ENCODE measurements at regions not wholly inside any gene's neighbourhood (a gene's known extent, or its start where the extent isn't known, plus 50 kb on each side); places are given as distances from the start of the nearest gene placed in this dataset.
A peak's percentile ranks its signal among the peaks of the same experiment; 100 is the strongest.

DNA sequence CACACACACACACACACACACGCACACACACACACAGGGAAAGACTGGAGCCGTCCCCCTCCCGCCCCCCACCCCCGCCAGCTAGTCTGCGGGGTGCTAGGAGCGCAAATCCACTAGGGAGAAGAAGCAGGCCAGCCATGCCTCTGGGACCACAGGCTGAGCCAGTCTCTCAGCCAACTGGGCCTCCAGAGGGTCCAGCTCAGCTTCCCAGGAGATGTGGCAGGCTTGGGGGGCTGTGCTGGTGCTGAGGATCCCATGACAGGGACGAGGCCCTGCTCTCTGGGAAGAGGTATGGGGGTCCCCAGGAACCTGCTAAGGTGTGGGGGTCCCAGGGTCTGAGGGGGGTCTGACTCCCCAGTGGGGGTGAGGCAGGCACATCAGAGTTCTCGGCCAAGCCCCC is 133.5 kb downstream of the NCOR2 start:
- intact Hi-C loops (cut with DNase I; ENCODE audit: low total_unique reads), result no loop called here
- H3K36me3 ChIP-seq, result peaks cover 0 to 76% (median 36%) of the 10 kb centered on the region in 6 donors
- TF ChIP-seq POLR2AphosphoS5 (IDR thresholded peaks at IDR 0.05) (no peak), POLR2A (IDR thresholded peaks at IDR 0.05) (no peak)
- TF ChIP-seq, protein P1, sequence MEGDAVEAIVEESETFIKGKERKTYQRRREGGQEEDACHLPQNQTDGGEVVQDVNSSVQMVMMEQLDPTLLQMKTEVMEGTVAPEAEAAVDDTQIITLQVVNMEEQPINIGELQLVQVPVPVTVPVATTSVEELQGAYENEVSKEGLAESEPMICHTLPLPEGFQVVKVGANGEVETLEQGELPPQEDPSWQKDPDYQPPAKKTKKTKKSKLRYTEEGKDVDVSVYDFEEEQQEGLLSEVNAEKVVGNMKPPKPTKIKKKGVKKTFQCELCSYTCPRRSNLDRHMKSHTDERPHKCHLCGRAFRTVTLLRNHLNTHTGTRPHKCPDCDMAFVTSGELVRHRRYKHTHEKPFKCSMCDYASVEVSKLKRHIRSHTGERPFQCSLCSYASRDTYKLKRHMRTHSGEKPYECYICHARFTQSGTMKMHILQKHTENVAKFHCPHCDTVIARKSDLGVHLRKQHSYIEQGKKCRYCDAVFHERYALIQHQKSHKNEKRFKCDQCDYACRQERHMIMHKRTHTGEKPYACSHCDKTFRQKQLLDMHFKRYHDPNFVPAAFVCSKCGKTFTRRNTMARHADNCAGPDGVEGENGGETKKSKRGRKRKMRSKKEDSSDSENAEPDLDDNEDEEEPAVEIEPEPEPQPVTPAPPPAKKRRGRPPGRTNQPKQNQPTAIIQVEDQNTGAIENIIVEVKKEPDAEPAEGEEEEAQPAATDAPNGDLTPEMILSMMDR (IDR thresholded peaks at IDR 0.05 in 8 of 11, conservative IDR thresholded peaks at IDR 0.05 in 3 of 11), result no peak
- H3K27ac ChIP-seq, result no peak overlapping the region
- H3K27me3 ChIP-seq (replicated peaks in 1 of 7), result no peaks in the 10 kb centered on the region
- no peak for DNase-seq
- no peaks in the 10 kb centered on the region for H3K9me3 ChIP-seq
- 75 to 100% (median 82%) methylated on average over 2 to 8 of the region's 8 CpGs for WGBS, 5 donors
- H3K4me1 ChIP-seq, result peaks cover 4 to 55% (median 24%) of the 10 kb centered on the region in 6 donors
- H3K4me3 ChIP-seq, result no peak overlapping the region

DNA sequence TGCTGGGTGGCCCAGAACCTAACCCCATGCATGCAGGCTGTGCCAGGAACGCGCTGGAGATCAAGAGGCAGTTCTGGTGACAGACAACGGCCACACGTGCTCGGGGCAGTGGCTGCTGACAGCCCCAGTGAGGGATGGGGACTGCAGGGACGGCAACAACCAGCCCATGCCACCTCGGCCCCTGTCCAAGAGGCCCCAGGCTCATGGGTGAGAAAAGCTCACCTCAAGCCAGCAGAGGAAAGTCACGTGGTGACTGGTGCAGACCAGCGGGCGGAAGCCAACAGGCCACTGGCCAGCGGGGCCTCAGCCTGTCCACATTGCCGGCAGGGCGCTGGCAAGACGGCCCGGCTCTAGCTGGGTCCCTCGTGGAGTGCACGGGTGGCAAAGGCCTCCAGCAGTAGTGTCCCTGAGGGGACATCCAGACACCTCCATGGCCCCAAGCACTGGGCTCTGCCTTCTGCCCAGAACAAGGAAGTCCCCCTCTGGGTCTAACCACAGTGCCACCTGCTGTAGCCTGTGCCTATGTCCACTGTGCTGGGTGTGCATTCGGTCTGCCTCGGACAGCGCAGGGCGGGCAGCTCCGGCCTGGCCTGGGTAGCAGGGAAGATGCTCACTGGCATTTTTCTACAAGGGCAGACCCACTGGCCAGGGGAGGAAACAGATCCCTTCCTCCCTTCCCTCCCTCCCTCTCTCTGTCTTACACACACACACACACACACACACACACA is 134.1 kb downstream of the NCOR2 start:
- intact Hi-C loops (cut with DNase I; ENCODE audit: low total_unique reads), result no loop called here
- TF ChIP-seq, protein P1 (IDR thresholded peaks at IDR 0.05 in 8 of 11, conservative IDR thresholded peaks at IDR 0.05 in 3 of 11), result no peak
- no peak for TF ChIP-seq POLR2AphosphoS5 (IDR thresholded peaks at IDR 0.05)
- no peak for TF ChIP-seq POLR2A (IDR thresholded peaks at IDR 0.05)
- Histone ChIP-seq H3K36me3 (peaks cover 0 to 80% (median 36%) of the 10 kb centered on the region in 6 donors), H3K4me3 (no peak overlapping the region), H3K27me3 (replicated peaks in 1 of 7) (no peaks in the 10 kb centered on the region), H3K27ac (peak overlapping the region in 2 of 8 donors; percentile 5 to 28), H3K4me1 (peaks cover 10 to 59% (median 29%) of the 10 kb centered on the region in 6 donors), H3K9me3 (no peaks in the 10 kb centered on the region)
- DNase-seq, result no peak
- WGBS, 5 donors, result 85 to 87% (median 87%) methylated on average over 18 to 22 of the region's 22 CpGs

DNA sequence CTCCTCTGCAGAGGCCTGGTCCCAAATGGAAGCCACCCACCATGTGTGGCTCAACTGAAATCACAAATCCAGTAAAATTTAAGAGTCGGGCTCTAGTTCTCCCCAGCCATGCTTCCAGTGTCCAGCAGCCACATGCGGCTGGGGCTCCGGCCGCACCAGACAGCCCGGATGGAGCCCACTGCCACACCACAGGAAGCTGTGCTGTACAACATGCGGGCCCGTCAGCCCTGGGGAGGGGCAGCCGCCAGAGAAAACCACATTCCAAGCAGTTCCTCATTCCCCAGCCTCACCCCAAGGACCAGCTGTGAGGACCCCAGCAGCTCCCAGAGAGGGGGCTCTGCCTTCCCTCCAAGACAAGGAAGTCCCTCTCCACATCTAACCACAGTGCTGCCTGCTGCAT is 135.0 kb downstream of the NCOR2 start:
- TF ChIP-seq POLR2A (IDR thresholded peaks at IDR 0.05) (no peak), POLR2AphosphoS5 (IDR thresholded peaks at IDR 0.05) (peak in 1 of 3 donors; percentile 49)
- TF ChIP-seq, protein P1 (IDR thresholded peaks at IDR 0.05 in 8 of 11, conservative IDR thresholded peaks at IDR 0.05 in 3 of 11), result no peak
- H3K36me3 ChIP-seq, result peaks cover 0 to 78% (median 31%) of the 10 kb centered on the region in 6 donors
- peak overlapping the region in 1 of 8 donors; percentile 28 for H3K27ac ChIP-seq
- no peaks in the 10 kb centered on the region for H3K9me3 ChIP-seq
- no peak overlapping the region for H3K4me3 ChIP-seq
- intact Hi-C loops (cut with DNase I; ENCODE audit: low total_unique reads), result no loop called here
- no peaks in the 10 kb centered on the region for H3K27me3 ChIP-seq (replicated peaks in 1 of 7)
- DNase-seq, result no peak
- H3K4me1 ChIP-seq, result peaks cover 16 to 60% (median 34%) of the 10 kb centered on the region in 6 donors
- 38 to 54% (median 51%) methylated on average over 7 to 8 of the region's 8 CpGs; no CpG with 5 or more reads in 1 of the 5 donors for WGBS, 5 donors

DNA sequence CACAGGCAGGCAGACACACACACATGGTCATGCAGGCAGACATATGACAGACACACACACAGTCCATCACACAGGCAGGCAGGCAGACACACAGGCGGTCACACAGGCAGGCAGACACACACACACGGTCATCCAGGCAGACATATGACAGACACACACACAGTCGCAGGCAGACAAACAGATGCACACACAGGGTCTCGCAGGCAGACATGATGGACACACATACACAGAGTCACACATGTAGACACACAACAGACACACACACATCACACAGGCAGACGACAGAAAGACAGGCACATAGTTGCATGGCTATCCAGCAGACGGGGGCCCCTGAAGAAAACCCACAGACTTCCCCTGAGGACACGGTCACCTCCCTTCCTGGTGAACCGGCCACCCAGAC is 135.4 kb downstream of the NCOR2 start:
- Histone ChIP-seq H3K27ac (peak overlapping the region in 1 of 8 donors; percentile 28), H3K27me3 (replicated peaks in 1 of 7) (no peaks in the 10 kb centered on the region), H3K4me3 (no peak overlapping the region), H3K4me1 (peaks cover 20 to 64% (median 37%) of the 10 kb centered on the region in 6 donors), H3K9me3 (no peaks in the 10 kb centered on the region), H3K36me3 (peaks cover 0 to 78% (median 29%) of the 10 kb centered on the region in 6 donors)
- 24 to 84% (median 68%) methylated on average over 3 to 8 of the region's 8 CpGs for WGBS, 5 donors
- TF ChIP-seq, protein P1 (IDR thresholded peaks at IDR 0.05 in 8 of 11, conservative IDR thresholded peaks at IDR 0.05 in 3 of 11), result no peak
- TF ChIP-seq POLR2AphosphoS5 (IDR thresholded peaks at IDR 0.05) (no peak), POLR2A (IDR thresholded peaks at IDR 0.05) (no peak)
- intact Hi-C loops (cut with DNase I; ENCODE audit: low total_unique reads), result no loop called here
- DNase-seq, result no peak
